ENCODE measurements at regions not wholly inside any gene's neighbourhood (a gene's known extent, or its start where the extent isn't known, plus 50 kb on each side); places are given as distances from the start of the nearest gene placed in this dataset.

DNA sequence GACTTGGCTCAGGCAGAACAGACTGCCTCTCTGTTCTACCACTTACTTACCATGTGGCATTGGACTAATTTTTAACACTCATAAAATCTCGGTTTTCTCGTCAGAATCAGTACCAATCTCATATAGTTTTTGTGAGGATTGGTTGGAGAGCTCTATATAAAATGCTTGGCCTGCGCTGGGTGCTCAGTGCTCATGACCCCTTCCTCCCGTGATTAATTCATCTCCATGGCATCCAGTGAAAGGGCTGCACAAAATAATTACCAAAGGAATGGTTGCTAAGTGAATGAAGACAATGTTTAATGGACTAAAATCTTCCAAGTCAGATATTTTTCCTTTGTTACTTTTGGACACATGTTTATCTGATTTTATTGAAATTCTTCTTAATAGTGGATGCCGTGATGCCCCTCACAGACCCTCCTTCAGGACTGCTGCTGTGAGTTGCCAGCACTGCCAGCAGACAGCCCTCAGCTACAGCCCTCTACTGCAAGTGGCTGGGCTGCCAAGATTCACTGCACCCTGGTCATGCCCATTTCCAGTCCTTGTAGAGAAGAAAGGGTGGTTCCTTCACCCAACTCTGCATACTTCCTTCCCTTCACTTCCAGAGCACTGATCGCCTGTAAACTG, 436.5 kb downstream of the LMO4 start:
- H3K36me3 Mint-ChIP-seq (ENCODE audit: insufficient read depth, unreplicated experiment), result no peaks in the 10 kb centered on the region
- POLR2A ChIA-PET, result no interaction called here
- BruUV-seq (replicated peaks), result no TSS peak
- TF ChIP-seq, protein P1, sequence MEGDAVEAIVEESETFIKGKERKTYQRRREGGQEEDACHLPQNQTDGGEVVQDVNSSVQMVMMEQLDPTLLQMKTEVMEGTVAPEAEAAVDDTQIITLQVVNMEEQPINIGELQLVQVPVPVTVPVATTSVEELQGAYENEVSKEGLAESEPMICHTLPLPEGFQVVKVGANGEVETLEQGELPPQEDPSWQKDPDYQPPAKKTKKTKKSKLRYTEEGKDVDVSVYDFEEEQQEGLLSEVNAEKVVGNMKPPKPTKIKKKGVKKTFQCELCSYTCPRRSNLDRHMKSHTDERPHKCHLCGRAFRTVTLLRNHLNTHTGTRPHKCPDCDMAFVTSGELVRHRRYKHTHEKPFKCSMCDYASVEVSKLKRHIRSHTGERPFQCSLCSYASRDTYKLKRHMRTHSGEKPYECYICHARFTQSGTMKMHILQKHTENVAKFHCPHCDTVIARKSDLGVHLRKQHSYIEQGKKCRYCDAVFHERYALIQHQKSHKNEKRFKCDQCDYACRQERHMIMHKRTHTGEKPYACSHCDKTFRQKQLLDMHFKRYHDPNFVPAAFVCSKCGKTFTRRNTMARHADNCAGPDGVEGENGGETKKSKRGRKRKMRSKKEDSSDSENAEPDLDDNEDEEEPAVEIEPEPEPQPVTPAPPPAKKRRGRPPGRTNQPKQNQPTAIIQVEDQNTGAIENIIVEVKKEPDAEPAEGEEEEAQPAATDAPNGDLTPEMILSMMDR (IDR thresholded peaks at IDR 0.05; ENCODE audit: insufficient read depth in 1 of 2, low read depth in 1 of 2, low read length in 1 of 2, severe bottlenecking in 1 of 2, unreplicated experiment in 1 of 2), result no peak
- peaks cover 10% of the 10 kb centered on the region for H3K9me3 Mint-ChIP-seq (ENCODE audit: unreplicated experiment)
- no peaks in the 10 kb centered on the region for H3K4me1 ChIP-seq
- no peaks in the 10 kb centered on the region for H3K27me3 Mint-ChIP-seq (ENCODE audit: insufficient read depth, unreplicated experiment)
- H3K4me1 Mint-ChIP-seq (ENCODE audit: low read depth, unreplicated experiment), result peaks cover 7% of the 10 kb centered on the region
- H3K4me3 ChIP-seq (ENCODE audit: low read depth, low read length), result no peak overlapping the region
- H3K27me3 ChIP-seq (replicated peaks; ENCODE audit: control insufficient read depth, insufficient read depth, low read length), result no peaks in the 10 kb centered on the region
- no peaks in the 10 kb centered on the region for H3K9me3 ChIP-seq
- H3K4me3 Mint-ChIP-seq (ENCODE audit: unreplicated experiment), result no peak overlapping the region
- H3K36me3 ChIP-seq (ENCODE audit: control insufficient read depth, insufficient read depth, low read length), result no peaks in the 10 kb centered on the region
- intact Hi-C loops (cut with micrococcal nuclease; ENCODE audit: unreplicated experiment), result no loop called here
- CTCF ChIA-PET, result no interaction called here
- no peak overlapping the region for H3K27ac Mint-ChIP-seq (ENCODE audit: unreplicated experiment)
- DNase-seq, result no peak

DNA sequence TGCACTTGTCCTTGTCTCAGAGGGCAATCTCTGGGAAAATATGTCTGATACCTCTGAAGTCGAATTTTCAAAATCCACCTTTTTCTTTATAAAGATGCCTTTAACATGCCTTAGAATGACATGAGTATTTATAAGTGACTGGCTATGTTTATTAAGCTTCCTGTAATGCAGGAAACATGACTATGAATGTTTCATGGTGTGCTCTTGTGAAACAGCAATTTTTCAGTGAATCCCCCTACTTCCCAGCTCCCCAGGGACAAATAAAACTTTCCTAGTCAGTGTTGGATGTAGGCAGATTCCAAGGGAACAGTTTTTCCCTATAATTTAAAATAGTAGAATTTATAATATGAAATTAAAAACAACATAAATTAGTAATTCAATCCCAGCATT, 437.0 kb downstream of the LMO4 start:
- Mint-ChIP-seq H3K36me3 (ENCODE audit: insufficient read depth, unreplicated experiment) (no peaks in the 10 kb centered on the region), H3K4me1 (ENCODE audit: low read depth, unreplicated experiment) (peaks cover 7% of the 10 kb centered on the region), H3K27ac (ENCODE audit: unreplicated experiment) (no peak overlapping the region), H3K27me3 (ENCODE audit: insufficient read depth, unreplicated experiment) (no peaks in the 10 kb centered on the region), H3K4me3 (ENCODE audit: unreplicated experiment) (no peak overlapping the region), H3K9me3 (ENCODE audit: unreplicated experiment) (peaks cover 10% of the 10 kb centered on the region)
- no TSS peak for BruUV-seq (replicated peaks)
- no peaks in the 10 kb centered on the region for H3K27me3 ChIP-seq (replicated peaks; ENCODE audit: control insufficient read depth, insufficient read depth, low read length)
- no peaks in the 10 kb centered on the region for H3K4me1 ChIP-seq
- H3K4me3 ChIP-seq (ENCODE audit: low read depth, low read length), result no peak overlapping the region
- CTCF ChIA-PET, result no interaction called here
- TF ChIP-seq, protein P1 (IDR thresholded peaks at IDR 0.05; ENCODE audit: insufficient read depth in 1 of 2, low read depth in 1 of 2, low read length in 1 of 2, severe bottlenecking in 1 of 2, unreplicated experiment in 1 of 2), result no peak
- no peak for DNase-seq
- no peaks in the 10 kb centered on the region for H3K9me3 ChIP-seq
- no peaks in the 10 kb centered on the region for H3K36me3 ChIP-seq (ENCODE audit: control insufficient read depth, insufficient read depth, low read length)
- POLR2A ChIA-PET, result no interaction called here
- intact Hi-C loops (cut with micrococcal nuclease; ENCODE audit: unreplicated experiment), result no loop called here

DNA sequence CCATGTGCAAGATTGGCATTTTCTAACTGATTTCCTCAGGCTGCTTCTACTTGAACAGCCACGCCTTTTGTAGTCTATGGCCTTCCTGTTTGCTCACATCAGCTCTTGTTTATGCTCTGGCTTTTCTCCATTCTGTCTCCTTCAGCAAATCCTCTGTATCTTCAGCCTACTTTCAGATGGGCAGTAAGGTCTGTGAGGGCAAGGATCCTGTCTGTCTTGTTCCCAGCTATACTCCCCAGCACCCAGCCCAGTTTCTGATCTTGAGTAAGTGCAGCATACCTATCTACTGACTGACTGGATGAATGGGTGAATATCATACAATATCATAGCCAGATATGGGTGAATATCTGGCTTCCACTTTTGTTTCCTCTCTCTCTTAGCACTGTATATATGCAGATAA, 438.1 kb downstream of the LMO4 start:
- POLR2A ChIA-PET, result no interaction called here
- Histone ChIP-seq H3K36me3 (ENCODE audit: control insufficient read depth, insufficient read depth, low read length) (no peaks in the 10 kb centered on the region), H3K4me3 (ENCODE audit: low read depth, low read length) (no peak overlapping the region), H3K9me3 (no peaks in the 10 kb centered on the region), H3K27me3 (replicated peaks; ENCODE audit: control insufficient read depth, insufficient read depth, low read length) (no peaks in the 10 kb centered on the region), H3K4me1 (no peaks in the 10 kb centered on the region)
- TF ChIP-seq, protein P1 (IDR thresholded peaks at IDR 0.05; ENCODE audit: insufficient read depth in 1 of 2, low read depth in 1 of 2, low read length in 1 of 2, severe bottlenecking in 1 of 2, unreplicated experiment in 1 of 2), result no peak
- peaks cover 10% of the 10 kb centered on the region for H3K9me3 Mint-ChIP-seq (ENCODE audit: unreplicated experiment)
- intact Hi-C loops (cut with micrococcal nuclease; ENCODE audit: unreplicated experiment), result no loop called here
- no peak overlapping the region for H3K27ac Mint-ChIP-seq (ENCODE audit: unreplicated experiment)
- DNase-seq, result no peak
- H3K4me1 Mint-ChIP-seq (ENCODE audit: low read depth, unreplicated experiment), result peaks cover 7% of the 10 kb centered on the region
- H3K36me3 Mint-ChIP-seq (ENCODE audit: insufficient read depth, unreplicated experiment), result no peaks in the 10 kb centered on the region
- CTCF ChIA-PET, result no interaction called here
- no TSS peak for BruUV-seq (replicated peaks)
- no peak overlapping the region for H3K4me3 Mint-ChIP-seq (ENCODE audit: unreplicated experiment)
- H3K27me3 Mint-ChIP-seq (ENCODE audit: insufficient read depth, unreplicated experiment), result no peaks in the 10 kb centered on the region

Data from Caco-2 (cell line).